Testis (tissue), 2 donors: ENCODE measurements at regions not wholly inside any gene's neighbourhood (a gene's known extent, or its start where the extent isn't known, plus 50 kb on each side); places are given as distances from the start of the nearest gene placed in this dataset.

ENCODE experiments used
- DNase-seq: peaks from one replicate; pipeline ENCODE4 v3.0.0-alpha.2; 2019
- H3K27ac ChIP-seq, 2 donors: fragments of 200-600 bp; sonication (generic); one replicate each; pipeline ENCODE4 v1.5.1; 2019
- H3K27me3 ChIP-seq: fragments of 200-600 bp; sonication (generic); one replicate; pipeline ENCODE4 v1.5.1; 2019
- H3K36me3 ChIP-seq: fragments of 200-600 bp; sonication (generic); one replicate; pipeline ENCODE4 v1.5.1; 2017; ENCODE audit warnings: low read depth; ENCODE audit errors: missing control alignments
- H3K4me1 ChIP-seq: fragments of 200-600 bp; sonication (generic); one replicate; pipeline ENCODE4 v1.5.1; 2019
- H3K4me3 ChIP-seq, 2 donors: fragments of 200-600 bp; sonication (generic); one replicate each; pipeline ENCODE4 v1.5.1; 2017 to 2019
- H3K9me3 ChIP-seq: fragments of 200-600 bp; sonication (generic); one replicate; pipeline ENCODE4 v1.5.1; 2017
- CTCF ChIP-seq, 3 experiments: fragments of 450-650 bp in 2 of 3; fragments of 200-600 bp in 1 of 3; sonication (generic) in 1 of 3; IDR thresholded peaks; one replicate each; pipeline ENCODE4 v1.5.1; 2016 to 2019; ENCODE audit warnings: antibody characterized with exemption in 3 of 3, mild to moderate bottlenecking in 2 of 3, moderate library complexity in 1 of 3
- POLR2A ChIP-seq: fragments of 450-650 bp; IDR thresholded peaks from one replicate; pipeline ENCODE4 v1.6.1; 2017; ENCODE audit warnings: antibody characterized with exemption, mild to moderate bottlenecking, moderate library complexity
- WGBS, 2 donors: methylation state at CpG; one replicate each; pipeline ENCODE4 v1.1.5; 2018; 5-methylcytosine and 5-hydroxymethylcytosine counted together
- intact Hi-C: fragments of 100-400 bp; cut with DNase I; formaldehyde crosslinking; loops from one replicate; pipeline ENCODE4 v1.15.1; 2023; ENCODE audit warnings: low total_unique reads

DNA sequence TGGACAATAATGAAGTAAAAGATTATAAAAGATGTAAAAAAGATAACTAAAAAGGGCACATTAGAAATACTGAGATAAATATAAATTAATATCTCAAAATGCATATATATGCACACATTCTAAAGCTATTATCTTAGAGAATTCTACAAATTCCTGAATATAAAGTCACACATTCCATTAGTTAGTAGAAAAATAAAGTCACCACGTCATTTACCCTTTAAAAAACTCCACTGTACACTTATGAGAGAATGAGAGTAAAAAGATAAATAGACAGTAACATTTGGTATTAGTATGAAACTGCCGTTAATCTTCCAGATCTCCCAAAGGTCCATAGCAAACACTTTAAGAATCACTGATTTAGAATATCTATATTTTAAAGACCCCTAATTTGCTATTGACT, 67.2 kb upstream of the IL15 start:
- no peaks in the 10 kb centered on the region for H3K4me1 ChIP-seq
- intact Hi-C loops = no loop called here
- no peaks in the 10 kb centered on the region for H3K9me3 ChIP-seq
- no peak for TF ChIP-seq CTCF (IDR thresholded peaks at IDR 0.05)
- no peak for TF ChIP-seq POLR2A
- DNase-seq = no peak
- H3K4me3 ChIP-seq = no peak overlapping the region
- no peak overlapping the region for H3K27ac ChIP-seq
- 84 to 95% methylated on average over 2 of the region's 2 CpGs for WGBS, 2 donors
- H3K27me3 ChIP-seq = no peaks in the 10 kb centered on the region
- H3K36me3 ChIP-seq = no peaks in the 10 kb centered on the region

DNA sequence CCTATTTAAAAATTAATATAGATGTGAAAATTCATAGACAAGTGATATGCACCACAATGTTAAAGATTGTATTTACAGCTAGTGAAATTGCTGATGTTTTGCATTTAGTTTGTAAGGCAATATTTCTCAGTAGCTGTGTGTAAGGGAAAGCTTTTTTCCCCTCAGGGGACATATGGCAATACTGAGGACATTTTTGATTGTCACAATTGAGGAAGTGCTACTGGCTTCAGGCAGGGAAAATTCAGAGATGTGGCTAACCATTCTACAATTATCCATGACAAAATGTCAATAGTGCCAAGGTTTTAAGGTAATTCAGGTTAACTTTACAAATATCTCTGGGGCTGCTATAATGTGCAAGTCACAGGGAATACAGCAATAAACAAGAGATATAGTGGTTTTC, 66.1 kb upstream of the IL15 start:
- intact Hi-C loops = no loop called here
- no peak for DNase-seq
- TF ChIP-seq POLR2A = no peak
- TF ChIP-seq CTCF (IDR thresholded peaks at IDR 0.05) = no peak
- Histone ChIP-seq H3K4me1 (no peaks in the 10 kb centered on the region), H3K27ac (no peak overlapping the region), H3K36me3 (no peaks in the 10 kb centered on the region), H3K9me3 (no peaks in the 10 kb centered on the region), H3K27me3 (no peaks in the 10 kb centered on the region), H3K4me3 (no peak overlapping the region)

GRCh38 chr4:141571362-141571761, 65.0 kb upstream of the IL15 start:
- intact Hi-C loops = no loop called here
- Histone ChIP-seq H3K9me3 (no peaks in the 10 kb centered on the region), H3K27ac (no peak overlapping the region), H3K36me3 (no peaks in the 10 kb centered on the region), H3K27me3 (no peaks in the 10 kb centered on the region), H3K4me1 (no peaks in the 10 kb centered on the region), H3K4me3 (no peak overlapping the region)
- no peak for TF ChIP-seq CTCF (IDR thresholded peaks at IDR 0.05)
- TF ChIP-seq POLR2A = no peak
- whole genome bisulfite sequencing, 2 donors = 48 to 66% methylated on average over 2 of the region's 2 CpGs
- no peak for DNase-seq

- Histone ChIP-seq H3K9me3 (no peaks in the 10 kb centered on the region), H3K27ac (no peak overlapping the region), H3K4me1 (no peaks in the 10 kb centered on the region), H3K4me3 (no peak overlapping the region), H3K36me3 (no peaks in the 10 kb centered on the region), H3K27me3 (no peaks in the 10 kb centered on the region)
- TF ChIP-seq POLR2A (no peak), CTCF (IDR thresholded peaks at IDR 0.05) (no peak)
- 35 to 50% methylated on average over 6 of the region's 6 CpGs for WGBS, 2 donors
- DNase-seq = no peak
- intact Hi-C loops = no loop called here
Measured at GRCh38 chr4:141571793-141572192, 64.6 kb upstream of the IL15 start.

DNA sequence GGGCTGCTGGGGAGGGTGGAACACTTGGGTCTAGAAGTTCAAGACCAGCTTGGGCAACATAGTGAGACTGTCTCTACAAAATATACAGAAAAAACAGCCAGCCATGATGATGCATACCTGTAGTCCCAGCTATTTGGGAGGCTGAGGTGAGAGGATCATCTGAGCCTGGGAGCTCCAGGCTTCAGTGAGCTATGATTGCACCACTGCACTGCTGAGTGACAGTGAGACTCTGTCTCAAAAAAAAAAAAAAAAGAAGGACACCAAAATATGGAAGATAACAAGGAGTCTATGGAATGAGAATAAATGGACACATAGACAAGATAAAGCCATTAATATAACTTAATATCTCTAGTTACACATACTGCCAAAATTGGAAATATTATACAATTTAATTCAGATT, 62.7 kb upstream of the IL15 start:
- no peaks in the 10 kb centered on the region for H3K27me3 ChIP-seq
- H3K9me3 ChIP-seq = no peaks in the 10 kb centered on the region
- TF ChIP-seq CTCF (IDR thresholded peaks at IDR 0.05) (no peak), POLR2A (no peak)
- no peaks in the 10 kb centered on the region for H3K4me1 ChIP-seq
- DNase-seq = no peak
- no peaks in the 10 kb centered on the region for H3K36me3 ChIP-seq
- no peak overlapping the region for H3K4me3 ChIP-seq
- no peak overlapping the region for H3K27ac ChIP-seq
- intact Hi-C loops = no loop called here
